HG03457 (cell line): ENCODE measurements at regions not wholly inside any gene's neighbourhood (a gene's known extent, or its start where the extent isn't known, plus 50 kb on each side); places are given as distances from the start of the nearest gene placed in this dataset.
A peak's percentile ranks its signal among the peaks of the same experiment; 100 is the strongest.
"Not testable (repeated sequence)": the region's sequence is repeated elsewhere in the genome, so short reads cannot be mapped to it uniquely, and the experiment has no call there.

Source experiments
- ATAC-seq: cut with Tn5 transposase; IDR thresholded peaks from one replicate; pipeline ENCODE4 v1.9.1; 2021; ENCODE audit warnings: moderate number of reproducible peaks; ENCODE audit not compliant: unreplicated experiment

GRCh38 chr2:59249441-59250306 lies 1008.5 kb upstream of the FANCL start:
- no peak for ATAC-seq

GRCh38 chr2:59239146-59239545 lies 998.0 kb upstream of the FANCL start:
- no peak for ATAC-seq

GRCh38 chr2:59237311-59237710 lies 996.2 kb upstream of the FANCL start:
- ATAC-seq = no peak

GRCh38 chr2:59236723-59237122 lies 995.6 kb upstream of the FANCL start:
- no peak for ATAC-seq

GRCh38 chr2:59233920-59234319 lies 992.8 kb upstream of the FANCL start:
- ATAC-seq = no peak

GRCh38 chr2:59233448-59233847 lies 992.3 kb upstream of the FANCL start:
- ATAC-seq = no peak

GRCh38 chr2:59232394-59233165 lies 991.5 kb upstream of the FANCL start:
- ATAC-seq = peak; percentile 81

- not testable (repeated sequence) for ATAC-seq
Observed at GRCh38 chr2:59226362-59226761, 985.2 kb upstream of the FANCL start.

- ATAC-seq = no peak
Observed at GRCh38 chr2:59223742-59224141, 982.6 kb upstream of the FANCL start.

- ATAC-seq = no peak
Observed at GRCh38 chr2:59217360-59217759, 976.2 kb upstream of the FANCL start.

GRCh38 chr2:59206361-59206760 lies 965.2 kb upstream of the FANCL start:
- no peak for ATAC-seq

- ATAC-seq = no peak
Observed at GRCh38 chr2:59204040-59204439, 962.9 kb upstream of the FANCL start.

- ATAC-seq = no peak
Observed at GRCh38 chr2:59196491-59196890, 955.4 kb upstream of the FANCL start.

GRCh38 chr2:59195851-59196250 lies 954.7 kb upstream of the FANCL start:
- ATAC-seq = no peak

GRCh38 chr2:59191781-59192180 lies 950.7 kb upstream of the FANCL start:
- ATAC-seq = no peak

- no peak for ATAC-seq
Observed at GRCh38 chr2:59190518-59190917, 949.4 kb upstream of the FANCL start.

GRCh38 chr2:59184276-59185020 lies 943.3 kb upstream of the FANCL start:
- ATAC-seq = no peak

- ATAC-seq = no peak
Observed at GRCh38 chr2:59183070-59183469, 941.9 kb upstream of the FANCL start.

- no peak for ATAC-seq
Observed at GRCh38 chr2:59182249-59182648, 941.1 kb upstream of the FANCL start.

- no peak for ATAC-seq
Observed at GRCh38 chr2:59181347-59181746, 940.2 kb upstream of the FANCL start.

GRCh38 chr2:59180621-59181020 lies 939.5 kb upstream of the FANCL start:
- ATAC-seq = no peak
